Astrocyte (in vitro differentiated cells and primary cell): ENCODE measurements at regions not wholly inside any gene's neighbourhood (a gene's known extent, or its start where the extent isn't known, plus 50 kb on each side); places are given as distances from the start of the nearest gene placed in this dataset.

Experiments used
- DNase-seq: peaks from one replicate; pipeline ENCODE4 v3.0.0-alpha.2; 2010; ENCODE audit warnings: low read depth
- FAIRE-seq: peaks from 2 replicates; lab custom pipeline; 2011; peaks lifted over from hg19 to GRCh38; lab: Jason Lieb, UNC
- H2AFZ ChIP-seq: 2 replicates; pipeline ENCODE4 v1.6.0; 2012; ENCODE audit warnings: low read depth, low read length, inconsistent platforms
- H3K27ac ChIP-seq: 2 replicates; pipeline ENCODE4 v1.5.1; 2011; ENCODE audit warnings: low read depth, low read length, inconsistent platforms
- H3K27me3 ChIP-seq: 2 replicates; pipeline ENCODE4 v1.6.0; 2011; ENCODE audit warnings: low read length, inconsistent platforms; ENCODE audit not compliant: insufficient read depth
- H3K36me3 ChIP-seq: 2 replicates; pipeline ENCODE4 v1.5.1; 2011; ENCODE audit warnings: low read length, inconsistent platforms; ENCODE audit not compliant: insufficient read depth
- H3K4me1 ChIP-seq: 2 replicates; pipeline ENCODE4 v1.5.1; 2011; ENCODE audit warnings: low read length, inconsistent platforms; ENCODE audit not compliant: insufficient read depth
- H3K4me2 ChIP-seq: 2 replicates; pipeline ENCODE4 v1.6.0; 2012; ENCODE audit warnings: low read length, inconsistent platforms
- H3K4me3 ChIP-seq: 2 replicates; pipeline ENCODE4 v1.5.1; 2011; ENCODE audit warnings: low read depth, mild to moderate bottlenecking, low read length, inconsistent platforms; ENCODE audit not compliant: insufficient read depth
- H3K79me2 ChIP-seq: 2 replicates; pipeline ENCODE4 v1.6.0; 2012; ENCODE audit warnings: mild to moderate bottlenecking, low read length, inconsistent platforms; ENCODE audit not compliant: insufficient read depth
- H3K9ac ChIP-seq: 2 replicates; pipeline ENCODE4 v1.6.0; 2012; ENCODE audit warnings: mild to moderate bottlenecking, low read length, inconsistent platforms
- H3K9me3 ChIP-seq: 2 replicates; pipeline ENCODE4 v1.5.1; 2012; ENCODE audit warnings: low read depth, mild to moderate bottlenecking, low read length, inconsistent platforms; ENCODE audit not compliant: insufficient read depth
- H4K20me1 ChIP-seq: 2 replicates; pipeline ENCODE4 v1.6.0; 2012; ENCODE audit warnings: low read length, inconsistent platforms; ENCODE audit not compliant: insufficient read depth
- H3K27ac Mint-ChIP-seq: one replicate; pipeline ENCODE4 v1.8.0; 2021; ENCODE audit warnings: mild to moderate bottlenecking, mixed read lengths; ENCODE audit not compliant: unreplicated experiment
- H3K27me3 Mint-ChIP-seq: one replicate; pipeline ENCODE4 v1.8.0; 2021; ENCODE audit warnings: low read depth, mixed read lengths; ENCODE audit not compliant: unreplicated experiment
- H3K36me3 Mint-ChIP-seq: one replicate; pipeline ENCODE4 v1.8.0; 2021; ENCODE audit warnings: low read depth, mixed read lengths; ENCODE audit not compliant: unreplicated experiment
- H3K4me1 Mint-ChIP-seq: one replicate; pipeline ENCODE4 v1.8.0; 2021; ENCODE audit warnings: low read depth, mixed read lengths; ENCODE audit not compliant: unreplicated experiment
- H3K4me3 Mint-ChIP-seq: one replicate; pipeline ENCODE4 v1.8.0; 2021; ENCODE audit warnings: mild to moderate bottlenecking, moderate library complexity, mixed read lengths; ENCODE audit not compliant: unreplicated experiment
- H3K9me3 Mint-ChIP-seq: one replicate; pipeline ENCODE4 v1.8.0; 2021; ENCODE audit warnings: mild to moderate bottlenecking, mixed read lengths; ENCODE audit not compliant: unreplicated experiment
- EZH2 ChIP-seq: IDR thresholded peaks from 2 replicates; pipeline ENCODE4 v1.6.1; 2012; ENCODE audit warnings: mild to moderate bottlenecking, low read length, inconsistent platforms; ENCODE audit not compliant: insufficient read depth
- TF ChIP-seq, protein P1 (sequence below): IDR thresholded peaks from 2 replicates; pipeline ENCODE4 v1.5.1; 2011; ENCODE audit warnings: low read depth, mild to moderate bottlenecking, inconsistent platforms, low read length, moderate library complexity; ENCODE audit not compliant: insufficient read depth

DNA sequence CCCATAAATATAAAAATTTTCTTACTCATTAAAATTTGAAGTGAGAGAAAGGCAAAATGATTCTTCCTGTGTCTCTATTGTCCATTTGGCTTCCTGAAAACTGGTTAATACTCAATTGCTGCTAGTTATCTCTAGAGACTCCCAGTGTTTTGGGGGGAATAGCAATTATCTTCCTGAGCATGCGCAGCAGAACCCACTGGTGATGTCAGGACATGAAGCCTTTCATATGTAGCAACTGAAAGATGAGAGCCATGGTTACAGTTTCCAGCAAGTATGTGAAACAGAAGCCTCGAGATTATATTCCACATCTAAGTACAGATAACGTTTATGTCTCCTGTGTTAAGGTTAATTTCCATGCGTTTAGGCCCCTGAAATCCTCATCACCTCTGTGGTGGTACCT lies 254.3 kb upstream of the FIGN start:
- Histone ChIP-seq H3K4me1 (no peaks in the 10 kb centered on the region), H2AFZ (no peak overlapping the region), H3K9me3 (no peaks in the 10 kb centered on the region), H4K20me1 (no peaks in the 10 kb centered on the region), H3K79me2 (no peaks in the 10 kb centered on the region), H3K4me3 (no peak overlapping the region), H3K9ac (no peak overlapping the region), H3K27me3 (no peaks in the 10 kb centered on the region), H3K27ac (no peak overlapping the region), H3K36me3 (no peaks in the 10 kb centered on the region), H3K4me2 (no peak overlapping the region)
- H3K27ac Mint-ChIP-seq, result no peak overlapping the region
- no peaks in the 10 kb centered on the region for H3K27me3 Mint-ChIP-seq
- no peaks in the 10 kb centered on the region for H3K36me3 Mint-ChIP-seq
- TF ChIP-seq, protein P1, sequence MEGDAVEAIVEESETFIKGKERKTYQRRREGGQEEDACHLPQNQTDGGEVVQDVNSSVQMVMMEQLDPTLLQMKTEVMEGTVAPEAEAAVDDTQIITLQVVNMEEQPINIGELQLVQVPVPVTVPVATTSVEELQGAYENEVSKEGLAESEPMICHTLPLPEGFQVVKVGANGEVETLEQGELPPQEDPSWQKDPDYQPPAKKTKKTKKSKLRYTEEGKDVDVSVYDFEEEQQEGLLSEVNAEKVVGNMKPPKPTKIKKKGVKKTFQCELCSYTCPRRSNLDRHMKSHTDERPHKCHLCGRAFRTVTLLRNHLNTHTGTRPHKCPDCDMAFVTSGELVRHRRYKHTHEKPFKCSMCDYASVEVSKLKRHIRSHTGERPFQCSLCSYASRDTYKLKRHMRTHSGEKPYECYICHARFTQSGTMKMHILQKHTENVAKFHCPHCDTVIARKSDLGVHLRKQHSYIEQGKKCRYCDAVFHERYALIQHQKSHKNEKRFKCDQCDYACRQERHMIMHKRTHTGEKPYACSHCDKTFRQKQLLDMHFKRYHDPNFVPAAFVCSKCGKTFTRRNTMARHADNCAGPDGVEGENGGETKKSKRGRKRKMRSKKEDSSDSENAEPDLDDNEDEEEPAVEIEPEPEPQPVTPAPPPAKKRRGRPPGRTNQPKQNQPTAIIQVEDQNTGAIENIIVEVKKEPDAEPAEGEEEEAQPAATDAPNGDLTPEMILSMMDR, result no peak
- no peak for TF ChIP-seq EZH2
- H3K4me3 Mint-ChIP-seq, result no peak overlapping the region
- H3K4me1 Mint-ChIP-seq, result no peaks in the 10 kb centered on the region
- H3K9me3 Mint-ChIP-seq, result no peaks in the 10 kb centered on the region
- DNase-seq (no peak), FAIRE-seq (no peak)

DNA sequence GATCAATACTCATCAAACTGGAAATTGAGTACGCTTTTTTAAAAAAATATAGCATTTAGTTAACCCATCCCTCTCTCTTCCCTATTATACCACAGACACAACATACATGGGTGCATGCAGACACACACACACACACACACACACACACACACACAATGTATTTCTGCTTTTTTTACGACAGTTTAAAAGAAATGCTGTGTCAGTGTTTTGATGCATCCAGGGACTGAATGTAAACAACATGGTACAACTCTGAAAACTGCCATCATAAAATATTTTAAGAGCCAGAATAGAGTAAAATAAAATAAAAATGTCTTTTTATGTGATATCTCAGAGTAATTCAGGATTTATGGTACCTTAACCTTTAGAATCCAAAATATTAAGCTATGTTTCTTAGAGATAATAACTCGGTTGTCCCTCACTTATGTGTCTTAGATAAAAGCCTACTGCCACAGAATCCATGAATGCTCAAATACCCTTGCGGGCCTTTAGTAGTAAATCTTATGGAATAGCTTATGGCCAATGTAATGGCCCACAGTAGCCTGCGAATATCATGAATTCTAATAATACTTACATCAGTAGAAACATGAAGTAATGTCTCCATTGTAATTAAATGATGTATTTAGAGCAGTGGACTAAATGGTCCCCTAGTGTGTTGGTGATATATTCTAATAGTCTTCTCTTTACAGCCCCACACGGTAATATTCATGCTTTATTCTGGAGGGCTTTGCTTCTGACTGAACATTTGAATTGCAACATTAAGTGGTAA lies 251.6 kb upstream of the FIGN start:
- H3K4me2 ChIP-seq, result no peak overlapping the region
- no peak overlapping the region for H3K9ac ChIP-seq
- FAIRE-seq, result no peak
- no peaks in the 10 kb centered on the region for H3K79me2 ChIP-seq
- TF ChIP-seq, protein P1, result no peak
- TF ChIP-seq EZH2, result no peak
- Mint-ChIP-seq H3K4me3 (no peak overlapping the region), H3K4me1 (no peaks in the 10 kb centered on the region), H3K27me3 (no peaks in the 10 kb centered on the region), H3K27ac (no peak overlapping the region), H3K9me3 (no peaks in the 10 kb centered on the region), H3K36me3 (no peaks in the 10 kb centered on the region)
- no peak overlapping the region for H2AFZ ChIP-seq
- H3K9me3 ChIP-seq, result no peaks in the 10 kb centered on the region
- H3K4me1 ChIP-seq, result no peaks in the 10 kb centered on the region
- no peaks in the 10 kb centered on the region for H4K20me1 ChIP-seq
- H3K27ac ChIP-seq, result no peak overlapping the region
- H3K4me3 ChIP-seq, result no peak overlapping the region
- H3K36me3 ChIP-seq, result no peaks in the 10 kb centered on the region
- H3K27me3 ChIP-seq, result no peaks in the 10 kb centered on the region
- DNase-seq, result no peak

- Histone ChIP-seq H3K4me2 (no peak overlapping the region), H3K9me3 (no peaks in the 10 kb centered on the region), H3K36me3 (no peaks in the 10 kb centered on the region), H3K9ac (no peak overlapping the region), H3K4me3 (no peak overlapping the region), H3K79me2 (no peaks in the 10 kb centered on the region), H3K4me1 (no peaks in the 10 kb centered on the region), H2AFZ (no peak overlapping the region), H3K27ac (no peak overlapping the region), H4K20me1 (no peaks in the 10 kb centered on the region), H3K27me3 (no peaks in the 10 kb centered on the region)
- Mint-ChIP-seq H3K4me1 (no peaks in the 10 kb centered on the region), H3K27me3 (no peaks in the 10 kb centered on the region), H3K27ac (no peak overlapping the region), H3K4me3 (no peak overlapping the region), H3K9me3 (no peaks in the 10 kb centered on the region), H3K36me3 (no peaks in the 10 kb centered on the region)
- TF ChIP-seq, protein P1, result no peak
- no peak for TF ChIP-seq EZH2
- FAIRE-seq, result no peak
- DNase-seq, result no peak
Measured at GRCh38 chr2:163984986-163985385, 249.2 kb upstream of the FIGN start.
